SJSA1 (cell line): ENCODE measurements at regions not wholly inside any gene's neighbourhood (a gene's known extent, or its start where the extent isn't known, plus 50 kb on each side); places are given as distances from the start of the nearest gene placed in this dataset.

ENCODE experiments used
- DNase-seq, 2 experiments: peaks; one replicate each; pipeline ENCODE4 v3.0.0-alpha.2; 2015 to 2020; ENCODE audit warnings: low spot score in 2 of 2, low read depth in 1 of 2
- H3K27ac ChIP-seq: fragments of 250-450 bp; sonication (Bioruptor Pico); 2 replicates; pipeline ENCODE4 v1.5.1; 2020; ENCODE audit warnings: mild to moderate bottlenecking, moderate library complexity
- H3K27me3 ChIP-seq: fragments of 250-450 bp; sonication (Bioruptor Pico); replicated peaks from 2 replicates; pipeline ENCODE4 v1.5.1; 2020; ENCODE audit warnings: mild to moderate bottlenecking, moderate library complexity
- H3K36me3 ChIP-seq: fragments of 250-450 bp; sonication (Bioruptor Pico); 2 replicates; pipeline ENCODE4 v1.5.1; 2020; ENCODE audit warnings: mild to moderate bottlenecking
- H3K4me1 ChIP-seq: fragments of 250-450 bp; sonication (Bioruptor Pico); replicated peaks from 2 replicates; pipeline ENCODE4 v1.6.1; 2021; ENCODE audit warnings: mild to moderate bottlenecking
- H3K4me3 ChIP-seq: fragments of 250-450 bp; sonication (Bioruptor Pico); 2 replicates; pipeline ENCODE4 v1.5.1; 2020; ENCODE audit warnings: mild to moderate bottlenecking
- H3K9me3 ChIP-seq: fragments of 250-450 bp; sonication (Bioruptor Pico); replicated peaks from 2 replicates; pipeline ENCODE4 v1.5.1; 2020; ENCODE audit warnings: mild to moderate bottlenecking

DNA sequence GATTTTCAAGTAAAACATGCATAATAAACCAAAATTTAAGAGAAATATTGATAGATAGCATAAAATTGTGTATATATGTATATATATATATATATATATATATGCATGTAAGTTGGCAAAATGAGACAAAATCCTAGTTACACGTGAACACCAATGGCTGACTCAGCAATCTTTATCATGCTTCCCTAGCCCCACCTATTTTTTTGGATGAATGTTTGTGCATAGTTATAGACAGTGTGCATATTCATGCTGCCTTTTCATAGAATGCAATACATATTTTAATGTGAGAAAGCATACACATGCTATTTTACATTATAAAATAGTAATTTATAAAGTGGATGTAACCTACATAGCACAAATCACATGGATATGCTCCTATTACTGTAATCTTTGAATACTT lies 230.3 kb downstream of the SH2D4B start:
- H3K4me1 ChIP-seq = no peaks in the 10 kb centered on the region
- DNase-seq = no peak
- peaks cover 7% of the 10 kb centered on the region for H3K27me3 ChIP-seq
- no peak overlapping the region for H3K27ac ChIP-seq
- H3K36me3 ChIP-seq = no peaks in the 10 kb centered on the region
- H3K9me3 ChIP-seq = no peaks in the 10 kb centered on the region
- no peak overlapping the region for H3K4me3 ChIP-seq

- H3K4me1 ChIP-seq = no peaks in the 10 kb centered on the region
- peaks cover 7% of the 10 kb centered on the region for H3K27me3 ChIP-seq
- no peaks in the 10 kb centered on the region for H3K9me3 ChIP-seq
- DNase-seq = no peak
- no peak overlapping the region for H3K4me3 ChIP-seq
- H3K36me3 ChIP-seq = no peaks in the 10 kb centered on the region
- no peak overlapping the region for H3K27ac ChIP-seq
These were observed 232.0 kb downstream of the SH2D4B start for GRCh38 chr10:80769700-80770160.

DNA sequence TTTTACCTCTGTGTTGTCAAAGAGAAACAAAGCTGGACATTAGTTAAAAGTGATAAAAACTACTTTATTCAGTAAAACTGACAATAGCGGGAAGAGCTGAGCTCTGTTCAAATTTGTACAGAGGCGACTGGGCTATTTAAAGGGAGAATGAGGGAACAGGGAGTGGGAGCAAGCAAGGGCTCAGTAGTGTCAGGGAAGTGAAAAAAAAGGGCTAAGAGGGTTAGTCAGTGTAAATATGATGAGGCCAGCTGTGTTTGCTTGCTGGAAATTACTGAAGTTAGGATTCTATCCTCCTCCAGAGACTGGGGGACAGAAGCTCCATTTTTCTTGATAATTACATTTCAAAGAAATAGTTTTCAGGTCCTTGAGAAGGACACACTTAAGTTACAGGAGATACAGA lies 232.5 kb downstream of the SH2D4B start:
- no peaks in the 10 kb centered on the region for H3K36me3 ChIP-seq
- no peak overlapping the region for H3K27ac ChIP-seq
- H3K27me3 ChIP-seq = peaks cover 7% of the 10 kb centered on the region
- H3K9me3 ChIP-seq = no peaks in the 10 kb centered on the region
- no peak for DNase-seq
- no peaks in the 10 kb centered on the region for H3K4me1 ChIP-seq
- no peak overlapping the region for H3K4me3 ChIP-seq

- H3K27me3 ChIP-seq = peaks cover 2% of the 10 kb centered on the region; the same call in 1 of the 2 replicates
- no peak for DNase-seq
- no peaks in the 10 kb centered on the region for H3K4me1 ChIP-seq
- no peak overlapping the region for H3K27ac ChIP-seq
- H3K4me3 ChIP-seq = no peak overlapping the region
- H3K9me3 ChIP-seq = no peaks in the 10 kb centered on the region
- H3K36me3 ChIP-seq = no peaks in the 10 kb centered on the region
These were observed 233.6 kb downstream of the SH2D4B start for GRCh38 chr10:80771285-80771684.

- Histone ChIP-seq H3K27ac (no peak overlapping the region), H3K4me3 (no peak overlapping the region), H3K36me3 (no peaks in the 10 kb centered on the region), H3K4me1 (no peaks in the 10 kb centered on the region), H3K9me3 (no peaks in the 10 kb centered on the region), H3K27me3 (no peaks in the 10 kb centered on the region; the same call in 1 of the 2 replicates)
- DNase-seq = no peak
These were observed 234.3 kb downstream of the SH2D4B start for GRCh38 chr10:80771902-80772555.

- Histone ChIP-seq H3K36me3 (no peaks in the 10 kb centered on the region), H3K27ac (no peak overlapping the region), H3K4me1 (no peaks in the 10 kb centered on the region), H3K9me3 (no peaks in the 10 kb centered on the region), H3K4me3 (no peak overlapping the region), H3K27me3 (no peaks in the 10 kb centered on the region)
- no peak for DNase-seq
These were observed 234.9 kb downstream of the SH2D4B start for GRCh38 chr10:80772596-80772995.

DNA sequence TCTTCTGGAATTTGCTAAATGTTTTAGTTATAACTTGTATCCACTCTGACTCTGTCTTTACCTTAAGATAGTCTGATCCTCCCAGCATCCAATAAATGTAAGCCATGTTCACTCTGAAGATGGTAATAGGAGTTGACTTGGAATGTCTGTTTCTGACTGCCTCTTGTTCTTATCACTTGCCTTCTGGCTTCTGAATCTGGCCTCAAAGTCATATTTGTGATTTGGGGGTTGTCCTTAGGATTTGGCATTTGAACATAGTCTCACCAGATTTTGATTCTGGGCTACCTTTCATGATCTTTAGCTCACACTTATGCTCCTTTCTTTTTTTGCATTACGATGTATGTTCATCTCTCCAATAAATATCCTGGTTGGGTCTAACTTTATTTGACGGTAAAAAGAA lies 247.0 kb downstream of the SH2D4B start:
- Histone ChIP-seq H3K4me3 (no peak overlapping the region), H3K27ac (no peak overlapping the region), H3K27me3 (no peaks in the 10 kb centered on the region), H3K36me3 (no peaks in the 10 kb centered on the region), H3K4me1 (no peaks in the 10 kb centered on the region), H3K9me3 (no peaks in the 10 kb centered on the region)
- no peak for DNase-seq

- H3K4me1 ChIP-seq = no peaks in the 10 kb centered on the region
- H3K36me3 ChIP-seq = no peaks in the 10 kb centered on the region
- H3K27ac ChIP-seq = no peak overlapping the region
- no peak overlapping the region for H3K4me3 ChIP-seq
- DNase-seq = no peak
- no peaks in the 10 kb centered on the region for H3K9me3 ChIP-seq
- no peaks in the 10 kb centered on the region for H3K27me3 ChIP-seq
These were observed 248.6 kb downstream of the SH2D4B start for GRCh38 chr10:80786322-80786721.

DNA sequence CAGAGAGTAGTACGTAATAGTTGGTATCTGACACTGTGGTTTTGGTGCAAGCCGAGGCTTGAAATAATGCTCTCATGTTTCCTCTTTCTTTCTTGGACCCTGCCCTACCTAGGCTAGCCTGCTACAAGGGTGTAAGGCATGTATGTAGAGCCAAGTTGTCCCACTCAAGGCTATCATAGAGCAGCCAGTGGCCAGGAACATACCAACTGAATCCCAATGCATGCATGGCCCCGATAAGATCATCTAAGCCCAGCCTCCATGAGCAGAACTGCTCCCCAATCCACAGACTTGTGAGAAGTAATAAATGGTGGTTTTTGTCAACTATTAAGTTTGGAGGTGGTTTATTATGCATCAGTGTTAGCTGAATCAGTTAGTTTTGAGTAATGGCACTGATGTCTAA lies 250.2 kb downstream of the SH2D4B start:
- H3K9me3 ChIP-seq = no peaks in the 10 kb centered on the region
- no peaks in the 10 kb centered on the region for H3K4me1 ChIP-seq
- DNase-seq = no peak
- no peak overlapping the region for H3K4me3 ChIP-seq
- H3K36me3 ChIP-seq = no peaks in the 10 kb centered on the region
- H3K27me3 ChIP-seq = no peaks in the 10 kb centered on the region
- H3K27ac ChIP-seq = no peak overlapping the region

DNA sequence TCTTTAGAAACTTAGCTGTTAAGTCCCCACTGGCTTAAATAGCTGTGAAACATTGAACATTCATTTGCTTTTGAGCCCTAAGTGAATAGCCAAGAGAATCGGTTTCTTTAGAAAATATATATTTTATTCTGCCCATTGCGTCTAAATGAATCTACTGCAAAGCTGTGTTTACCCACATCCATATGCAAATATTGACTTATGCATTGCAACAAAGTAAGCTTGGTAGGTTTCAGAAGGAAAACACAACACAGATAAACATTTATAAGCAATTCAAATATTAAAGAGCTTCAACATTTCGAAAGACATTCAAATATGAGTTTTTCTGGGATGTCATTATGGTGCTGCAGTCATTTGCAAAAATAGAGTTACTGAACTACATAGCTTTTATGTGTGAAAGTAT lies 257.3 kb downstream of the SH2D4B start:
- H3K4me3 ChIP-seq = no peak overlapping the region
- DNase-seq = no peak
- H3K27ac ChIP-seq = no peak overlapping the region
- no peaks in the 10 kb centered on the region for H3K4me1 ChIP-seq
- no peaks in the 10 kb centered on the region; the same call in 1 of the 2 replicates for H3K27me3 ChIP-seq
- H3K36me3 ChIP-seq = no peaks in the 10 kb centered on the region
- no peaks in the 10 kb centered on the region for H3K9me3 ChIP-seq

DNA sequence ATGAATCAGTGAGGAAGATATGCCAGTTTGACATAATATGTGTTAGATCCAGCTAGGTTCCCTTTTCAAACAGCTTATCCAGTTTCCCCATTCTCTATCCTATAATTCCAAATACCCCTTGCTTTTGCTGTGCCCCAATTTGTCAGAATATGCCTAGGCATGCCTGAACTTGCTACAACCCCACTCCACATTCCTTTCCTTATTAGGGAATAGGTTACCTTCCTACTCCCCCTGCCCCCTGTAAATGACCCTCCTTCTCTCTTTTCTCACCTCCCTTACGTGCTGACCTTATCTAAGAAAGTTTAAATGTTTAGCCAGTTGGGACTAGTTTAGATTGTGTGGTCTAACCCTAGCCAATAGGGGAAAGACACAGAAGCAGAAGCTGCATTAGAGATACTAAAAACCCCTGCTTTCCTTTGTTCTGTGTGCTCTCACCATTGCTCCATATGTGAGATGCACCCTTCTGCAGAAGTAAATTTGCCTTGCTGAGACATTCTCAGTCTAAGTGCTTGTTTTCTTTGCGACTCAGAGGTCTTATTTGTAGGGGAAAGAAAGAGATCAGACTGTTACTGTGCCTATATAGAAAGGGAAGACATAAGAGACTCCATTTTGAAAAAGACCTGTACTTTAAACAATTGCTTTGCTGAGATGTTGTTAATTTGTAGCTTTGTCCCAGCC lies 267.8 kb downstream of the SH2D4B start:
- Histone ChIP-seq H3K4me3 (no peak overlapping the region), H3K4me1 (no peaks in the 10 kb centered on the region), H3K27me3 (no peaks in the 10 kb centered on the region), H3K36me3 (no peaks in the 10 kb centered on the region), H3K9me3 (no peaks in the 10 kb centered on the region), H3K27ac (no peak overlapping the region)
- no peak for DNase-seq

- Histone ChIP-seq H3K4me1 (no peaks in the 10 kb centered on the region), H3K27ac (no peak overlapping the region), H3K9me3 (no peaks in the 10 kb centered on the region), H3K4me3 (no peak overlapping the region), H3K27me3 (no peaks in the 10 kb centered on the region), H3K36me3 (no peaks in the 10 kb centered on the region)
- no peak for DNase-seq
These were observed 276.5 kb downstream of the SH2D4B start for GRCh38 chr10:80814147-80814652.

GRCh38 chr10:80829151-80829550 lies 291.4 kb downstream of the SH2D4B start:
- Histone ChIP-seq H3K4me3 (no peak overlapping the region), H3K4me1 (no peaks in the 10 kb centered on the region), H3K27ac (no peak overlapping the region), H3K9me3 (no peaks in the 10 kb centered on the region), H3K27me3 (no peaks in the 10 kb centered on the region), H3K36me3 (no peaks in the 10 kb centered on the region)
- DNase-seq = no peak

DNA sequence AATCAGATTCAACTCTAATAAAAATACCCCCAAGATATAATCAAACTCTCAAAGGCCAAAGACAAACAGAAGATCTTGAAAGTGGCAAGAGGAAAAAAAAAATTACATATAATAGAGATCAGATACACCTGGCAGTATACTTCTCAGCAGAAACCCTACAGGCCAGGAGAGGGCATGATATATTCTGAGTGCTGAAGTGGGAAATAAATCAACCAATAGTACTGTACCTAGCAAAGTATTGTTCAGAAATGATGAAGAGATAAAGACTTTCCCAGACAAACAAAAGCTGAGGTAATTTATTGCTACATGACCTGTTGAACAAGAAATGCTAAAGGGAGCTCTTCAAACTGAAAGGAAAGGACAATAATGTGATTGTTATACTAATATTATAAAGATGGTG lies 291.9 kb downstream of the SH2D4B start:
- Histone ChIP-seq H3K4me1 (no peaks in the 10 kb centered on the region), H3K9me3 (no peaks in the 10 kb centered on the region), H3K27ac (no peak overlapping the region), H3K4me3 (no peak overlapping the region), H3K27me3 (no peaks in the 10 kb centered on the region), H3K36me3 (no peaks in the 10 kb centered on the region)
- no peak for DNase-seq
